Aorta (tissue), 5 donors: ENCODE measurements at regions not wholly inside any gene's neighbourhood (a gene's known extent, or its start where the extent isn't known, plus 50 kb on each side); places are given as distances from the start of the nearest gene placed in this dataset.

Source experiments
- ATAC-seq: fragments of 200-7000 bp; cut with Tn5 transposase; one replicate; pipeline ENCODE4 v1.9.1; 2022; ENCODE audit warnings: moderate library complexity; ENCODE audit not compliant: low FRiP score
- DNase-seq, 2 donors: peaks; one replicate each; pipeline ENCODE4 v3.0.0-alpha.2; 2020
- H3K27ac ChIP-seq, 2 donors: one replicate each; pipeline ENCODE4 v1.5.1; 2013; ENCODE audit warnings: low read length in 2 of 2, mild to moderate bottlenecking in 2 of 2, moderate library complexity in 2 of 2, control low read depth in 1 of 2, inconsistent platforms in 1 of 2, low read depth in 1 of 2
- H3K27me3 ChIP-seq, 2 donors: one replicate each; pipeline ENCODE4 v1.6.1; 2013; ENCODE audit warnings: control low read depth in 1 of 2, low read length in 1 of 2, mild to moderate bottlenecking in 1 of 2, moderate library complexity in 1 of 2; ENCODE audit not compliant: insufficient read depth in 2 of 2, control insufficient read depth in 1 of 2
- H3K36me3 ChIP-seq, 2 donors: one replicate each; pipeline ENCODE4 v1.6.1; 2013; ENCODE audit warnings: control low read depth in 1 of 2, low read length in 1 of 2, mild to moderate bottlenecking in 1 of 2; ENCODE audit not compliant: insufficient read depth in 2 of 2, control insufficient read depth in 1 of 2
- H3K4me1 ChIP-seq, 2 donors: one replicate each; pipeline ENCODE4 v1.6.1; 2013; ENCODE audit warnings: low read length in 2 of 2, control low read depth in 1 of 2, mild to moderate bottlenecking in 1 of 2, moderate library complexity in 1 of 2; ENCODE audit not compliant: insufficient read depth in 2 of 2, control insufficient read depth in 1 of 2
- H3K4me3 ChIP-seq, 2 donors: one replicate each; pipeline ENCODE4 v1.5.1; 2013; ENCODE audit warnings: low read length in 2 of 2, control low read depth in 1 of 2, mild to moderate bottlenecking in 1 of 2
- H3K9me3 ChIP-seq: one replicate; pipeline ENCODE4 v1.6.1; 2013; ENCODE audit warnings: mild to moderate bottlenecking, low read length; ENCODE audit not compliant: control insufficient read depth
- WGBS, 2 donors: extraction: QIAGEN DNeasy Blood & Tissue Kit; methylation state at CpG; one replicate each; pipeline ENCODE4 v1.1.7; 2013; 5-methylcytosine and 5-hydroxymethylcytosine counted together
- intact Hi-C, 2 donors: fragments of 100-400 bp; cut with DNase I; formaldehyde crosslinking; loops; one replicate each; pipeline versions ENCODE4 v1.14.2 to v1.15.0; 2022
- donor health status: healthy with polysubstance abuse.
- donor health status: Bipolar disorder and iron deficiency.
- donor health status: DM: no; HTN: no; CAD: no.
- donor health status: DM: no; HTN: no; CAD: no.
- donor health status: DM: yes; HTN: yes; CAD: no.

DNA sequence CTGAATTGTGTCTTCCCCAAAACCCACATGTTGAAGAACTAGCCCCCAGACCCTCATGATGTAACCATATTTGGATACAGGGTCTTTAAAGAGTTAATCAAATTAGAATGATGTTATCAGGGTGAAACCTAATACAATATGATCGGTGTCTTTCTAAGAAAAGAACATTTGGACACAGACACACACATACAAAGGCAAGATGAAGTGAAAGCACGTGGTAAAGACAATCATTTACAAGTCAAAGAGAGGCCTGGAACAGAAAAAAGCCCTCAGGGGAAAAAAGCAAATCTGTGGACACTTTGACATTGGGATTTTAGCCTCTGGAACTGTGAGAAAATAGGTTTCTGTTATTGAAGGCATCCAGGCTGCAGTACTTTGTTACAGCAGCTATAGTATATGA is 733.4 kb downstream of the JRKL start:
- WGBS, 2 donors = 27 to 28% methylated on average over 2 of the region's 2 CpGs
- Histone ChIP-seq H3K9me3 (no peaks in the 10 kb centered on the region), H3K4me3 (no peak overlapping the region), H3K4me1 (no peaks in the 10 kb centered on the region), H3K27me3 (no peaks in the 10 kb centered on the region), H3K36me3 (no peaks in the 10 kb centered on the region), H3K27ac (no peak overlapping the region)
- DNase-seq = no peak
- no peak for ATAC-seq
- intact Hi-C loops = no loop called here

DNA sequence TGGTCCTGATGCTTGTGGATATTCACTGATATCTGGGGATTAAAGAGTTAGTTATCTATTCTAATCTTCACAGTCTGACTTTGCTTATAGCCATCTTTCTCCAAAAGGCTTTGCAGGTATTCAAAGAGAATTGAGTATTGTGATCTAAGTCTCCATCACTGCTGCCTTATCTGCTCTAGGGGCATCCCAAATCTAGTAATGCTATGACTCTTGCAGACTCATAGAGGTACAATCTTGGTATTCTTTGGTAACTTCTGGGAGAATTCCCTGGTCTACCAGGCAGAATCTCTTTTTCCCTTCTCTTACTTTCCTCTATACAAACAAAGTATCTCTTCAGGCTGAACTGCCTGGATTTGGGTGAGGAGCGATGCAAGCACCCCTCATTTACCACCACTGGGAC is 746.3 kb downstream of the JRKL start:
- Histone ChIP-seq H3K27me3 (no peaks in the 10 kb centered on the region), H3K36me3 (no peaks in the 10 kb centered on the region), H3K9me3 (no peaks in the 10 kb centered on the region), H3K4me1 (no peaks in the 10 kb centered on the region), H3K27ac (no peak overlapping the region), H3K4me3 (no peak overlapping the region)
- WGBS, 2 donors = 96 to 100% methylated on average over 1 of the region's 1 CpG
- intact Hi-C loops = no loop called here
- no peak for DNase-seq
- ATAC-seq = no peak

DNA sequence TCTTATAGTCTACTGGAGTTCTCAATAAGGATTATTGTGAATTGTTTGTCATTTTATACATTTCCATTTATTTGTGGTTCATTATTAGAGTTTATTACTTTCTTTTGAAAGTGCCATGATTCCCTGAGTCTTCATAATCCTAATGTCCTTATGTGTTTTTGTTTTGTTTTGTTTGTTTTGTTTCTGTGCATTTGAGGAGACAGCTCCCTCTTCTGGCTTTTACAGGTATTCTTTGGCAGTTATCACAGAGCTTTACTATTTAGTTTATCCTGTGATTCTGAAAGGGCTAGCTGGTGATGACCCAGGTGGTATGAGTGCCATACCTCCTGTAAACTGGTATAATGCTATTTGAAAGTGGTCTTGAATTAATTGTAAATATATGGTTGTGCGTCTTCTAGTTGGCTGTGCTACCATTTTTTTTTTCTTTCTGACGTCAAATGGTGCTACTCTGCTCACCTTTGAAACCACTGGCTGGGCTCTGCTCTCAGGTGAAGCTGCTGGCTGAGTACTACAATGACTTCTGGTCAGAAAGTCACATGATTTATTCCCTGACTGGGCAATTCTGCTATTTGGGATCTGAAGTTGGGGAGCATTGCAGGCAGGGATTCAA is 751.2 kb downstream of the JRKL start:
- Histone ChIP-seq H3K27ac (no peak overlapping the region), H3K4me3 (no peak overlapping the region), H3K27me3 (no peaks in the 10 kb centered on the region), H3K36me3 (no peaks in the 10 kb centered on the region), H3K4me1 (no peaks in the 10 kb centered on the region), H3K9me3 (no peaks in the 10 kb centered on the region)
- 65 to 68% methylated on average over 2 of the region's 2 CpGs for WGBS, 2 donors
- DNase-seq (no peak), ATAC-seq (no peak)
- intact Hi-C loops = no loop called here

DNA sequence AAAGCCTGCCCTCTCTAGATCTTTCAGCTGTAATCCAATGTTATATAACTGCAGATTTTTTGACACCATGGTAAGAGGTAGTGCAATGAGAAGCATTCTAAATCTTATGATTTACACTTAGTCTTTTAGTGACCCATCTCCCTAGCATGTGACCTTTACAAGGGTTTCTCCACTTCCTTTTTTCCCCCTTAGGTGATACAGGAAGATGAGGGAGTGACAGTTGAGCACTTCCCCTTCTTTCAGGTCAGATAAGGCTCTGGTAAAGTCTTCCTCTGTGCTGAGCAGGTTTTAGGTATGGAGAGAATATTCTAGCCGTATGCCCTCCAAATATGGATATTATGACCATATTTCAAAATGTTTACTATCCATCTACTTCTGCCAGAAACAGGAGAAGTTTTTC is 753.6 kb downstream of the JRKL start:
- intact Hi-C loops = no loop called here
- ATAC-seq (no peak), DNase-seq (no peak)
- Histone ChIP-seq H3K27ac (no peak overlapping the region), H3K27me3 (no peaks in the 10 kb centered on the region), H3K4me3 (no peak overlapping the region), H3K4me1 (no peaks in the 10 kb centered on the region), H3K36me3 (no peaks in the 10 kb centered on the region), H3K9me3 (no peaks in the 10 kb centered on the region)
- 68 to 78% methylated on average over 1 of the region's 1 CpG for WGBS, 2 donors

DNA sequence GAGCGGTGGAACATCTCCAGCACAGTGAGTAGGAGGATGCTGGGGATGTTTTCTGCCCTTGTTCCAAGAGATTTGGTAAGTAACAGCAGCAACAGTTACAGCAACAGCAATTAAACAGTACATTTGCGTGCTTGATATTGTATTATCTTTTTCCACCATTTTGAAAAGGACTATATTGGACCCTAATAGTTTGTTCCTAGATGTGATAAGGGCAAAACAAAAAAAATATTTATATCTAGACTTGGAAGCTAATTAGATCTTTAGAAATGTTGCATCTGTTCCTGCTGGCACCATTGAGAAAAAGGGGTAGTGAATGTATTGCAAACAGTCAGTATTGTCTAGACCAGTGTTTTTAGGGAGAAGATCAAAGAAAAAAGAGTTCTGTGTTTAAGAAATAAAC is 759.9 kb downstream of the JRKL start:
- 89 to 91% methylated on average over 2 of the region's 2 CpGs for WGBS, 2 donors
- H3K27me3 ChIP-seq = no peaks in the 10 kb centered on the region
- intact Hi-C loops = no loop called here
- no peaks in the 10 kb centered on the region for H3K9me3 ChIP-seq
- ATAC-seq (no peak), DNase-seq (no peak)
- H3K4me1 ChIP-seq = no peaks in the 10 kb centered on the region
- no peaks in the 10 kb centered on the region for H3K36me3 ChIP-seq
- H3K4me3 ChIP-seq = no peak overlapping the region
- no peak overlapping the region for H3K27ac ChIP-seq

DNA sequence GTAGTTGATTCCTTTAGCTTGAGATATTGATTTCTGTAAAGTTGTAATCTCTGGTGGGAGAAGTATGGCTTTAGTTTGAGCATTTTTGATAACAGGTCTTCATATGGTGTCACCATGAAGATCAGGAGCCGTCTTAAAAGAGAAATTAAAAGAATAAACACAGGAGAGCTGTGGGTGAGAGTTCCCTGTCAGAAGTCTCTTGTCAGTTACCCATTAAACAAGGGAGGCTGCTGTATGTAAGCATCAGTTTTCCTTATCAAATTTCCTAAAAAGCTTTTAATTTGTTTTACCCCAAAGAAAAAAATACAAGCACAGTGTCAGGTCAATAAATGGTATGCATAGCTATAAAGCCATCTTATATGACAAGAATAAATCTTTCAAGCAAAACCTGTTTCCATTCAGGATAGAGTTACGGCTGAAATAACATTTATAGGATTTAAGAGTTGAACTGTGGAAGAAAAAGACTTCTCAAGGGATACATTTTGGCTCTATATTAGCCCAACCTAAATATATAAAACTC is 767.5 kb downstream of the JRKL start:
- WGBS, 2 donors = 56 to 74% methylated on average over 2 of the region's 2 CpGs
- DNase-seq (no peak), ATAC-seq (no peak)
- Histone ChIP-seq H3K27me3 (no peaks in the 10 kb centered on the region), H3K36me3 (no peaks in the 10 kb centered on the region), H3K4me3 (no peak overlapping the region), H3K27ac (no peak overlapping the region), H3K4me1 (no peaks in the 10 kb centered on the region), H3K9me3 (no peaks in the 10 kb centered on the region)
- intact Hi-C loops = no loop called here

DNA sequence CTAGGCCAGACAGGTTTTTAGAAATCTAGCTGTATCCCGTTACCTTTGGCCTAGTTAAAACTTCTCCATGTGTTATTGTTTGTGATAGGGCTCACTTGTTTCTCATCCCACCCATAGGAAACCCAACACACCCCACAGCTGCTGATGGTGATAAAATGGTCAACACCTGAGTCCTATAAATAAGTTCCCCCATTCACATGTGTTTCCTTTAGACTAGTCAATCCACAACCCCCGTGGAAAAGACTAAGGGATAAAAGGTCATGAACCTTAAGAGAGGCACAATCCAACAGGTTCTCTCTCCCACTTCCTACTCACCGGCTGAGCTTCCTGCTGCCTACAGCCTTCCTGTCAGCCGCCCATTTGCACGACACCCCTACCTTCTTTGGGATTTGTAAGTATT is 768.4 kb downstream of the JRKL start:
- DNase-seq (no peak), ATAC-seq (no peak)
- H3K4me1 ChIP-seq = no peaks in the 10 kb centered on the region
- H3K4me3 ChIP-seq = no peak overlapping the region
- H3K27ac ChIP-seq = no peak overlapping the region
- 76 to 78% methylated on average over 5 of the region's 5 CpGs for WGBS, 2 donors
- intact Hi-C loops = no loop called here
- no peaks in the 10 kb centered on the region for H3K27me3 ChIP-seq
- H3K9me3 ChIP-seq = no peaks in the 10 kb centered on the region
- H3K36me3 ChIP-seq = no peaks in the 10 kb centered on the region

DNA sequence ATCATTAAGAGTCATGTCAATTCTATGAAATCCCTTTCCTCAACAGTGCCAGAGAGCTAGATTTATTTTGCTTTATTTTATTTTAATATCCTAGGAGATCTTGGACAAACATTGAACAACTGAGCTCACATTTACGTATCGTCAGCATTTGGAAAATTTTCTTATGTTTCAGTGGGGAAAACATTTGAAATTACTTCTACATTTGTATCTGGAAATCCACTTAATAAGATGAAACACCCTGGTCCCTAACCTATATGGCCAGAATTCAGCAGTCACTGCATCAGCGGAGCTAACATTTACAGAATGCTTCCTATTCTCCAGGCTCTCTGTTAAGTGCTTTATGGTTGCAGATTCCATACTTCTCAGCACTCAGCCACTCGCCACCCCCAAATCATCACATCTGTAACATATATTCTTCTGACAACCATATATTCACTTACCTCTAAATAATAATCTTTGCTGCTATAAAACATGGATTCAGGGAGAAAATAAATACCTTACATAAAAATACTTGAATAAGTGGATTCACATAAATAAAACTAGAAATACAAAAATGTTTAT is 773.9 kb downstream of the JRKL start:
- H3K9me3 ChIP-seq = no peaks in the 10 kb centered on the region
- WGBS, 2 donors = 25 to 38% methylated on average over 4 of the region's 4 CpGs
- ATAC-seq (no peak), DNase-seq (no peak)
- intact Hi-C loops = no loop called here
- no peaks in the 10 kb centered on the region for H3K36me3 ChIP-seq
- no peak overlapping the region for H3K4me3 ChIP-seq
- no peak overlapping the region for H3K27ac ChIP-seq
- H3K27me3 ChIP-seq = no peaks in the 10 kb centered on the region
- H3K4me1 ChIP-seq = no peaks in the 10 kb centered on the region

DNA sequence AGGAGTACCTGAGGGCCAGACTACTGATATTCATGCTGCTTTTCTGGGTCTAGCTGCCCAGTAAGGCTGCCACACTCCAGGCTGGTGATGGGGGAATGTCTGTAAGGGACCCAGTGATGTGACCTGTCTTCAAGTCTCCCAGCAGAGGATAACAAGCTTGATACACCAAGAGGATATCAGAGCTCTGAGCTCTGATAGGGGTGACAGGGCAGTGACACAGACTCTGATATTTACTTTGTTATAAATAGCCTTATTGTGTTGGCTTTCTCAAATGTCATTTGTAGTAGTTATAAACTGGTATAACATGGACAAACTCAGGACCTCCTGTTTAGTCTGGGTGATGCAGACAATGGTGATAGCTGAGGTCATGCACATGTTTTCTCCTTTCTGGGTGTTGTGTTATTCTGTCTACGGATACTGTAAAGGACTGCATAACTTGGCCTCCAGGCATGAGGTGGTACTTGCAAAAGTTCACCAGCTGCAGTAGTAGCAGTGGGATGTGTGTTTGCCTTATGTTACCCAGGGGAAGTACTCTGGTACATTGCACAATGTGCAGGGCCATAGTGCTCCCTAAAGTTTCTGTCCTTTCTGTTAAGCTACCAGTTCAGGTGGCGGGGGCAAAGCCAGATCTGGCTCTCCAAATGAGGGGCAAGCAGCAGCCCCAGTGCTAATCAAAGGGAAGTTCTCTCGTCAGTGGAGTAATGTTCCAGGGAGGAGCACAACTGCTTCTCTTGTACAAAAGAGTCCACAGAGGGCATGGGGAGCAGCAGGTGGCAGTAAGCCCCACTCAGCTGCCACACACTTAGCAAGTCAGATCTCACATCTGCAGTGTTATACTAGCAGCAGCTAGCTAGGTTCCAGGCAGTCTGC is 812.2 kb downstream of the JRKL start:
- intact Hi-C loops = no loop called here
- DNase-seq = no peak
- Histone ChIP-seq H3K4me3 (no peak overlapping the region), H3K36me3 (no peaks in the 10 kb centered on the region), H3K4me1 (no peaks in the 10 kb centered on the region), H3K9me3 (no peaks in the 10 kb centered on the region), H3K27me3 (no peaks in the 10 kb centered on the region), H3K27ac (no peak overlapping the region)
- 64 to 68% methylated on average over 3 of the region's 3 CpGs for WGBS, 2 donors
- ATAC-seq = no peak
